Tibial artery (tissue), 4 donors: ENCODE measurements at regions not wholly inside any gene's neighbourhood (a gene's known extent, or its start where the extent isn't known, plus 50 kb on each side); places are given as distances from the start of the nearest gene placed in this dataset.

ENCODE experiments used
- DNase-seq, 2 donors: peaks; one replicate each; pipeline ENCODE4 v3.0.0-alpha.2; 2019
- H3K27ac ChIP-seq, 2 donors: fragments of 200-600 bp; sonication (generic) in 1 of 2; 1 replicate in 1 of 2; 2 replicates in 1 of 2; pipeline ENCODE4 v1.5.1; 2018 to 2019; ENCODE audit warnings: mild to moderate bottlenecking in 1 of 2
- H3K27me3 ChIP-seq, 2 donors: fragments of 200-600 bp; sonication (generic) in 1 of 2; one replicate each; pipeline versions ENCODE4 v1.5.1 to v1.6.0; 2016 to 2019
- H3K36me3 ChIP-seq, 3 donors: fragments of 200-600 bp; sonication (generic) in 2 of 3; one replicate each; pipeline ENCODE4 v1.5.1; 2016 to 2019; ENCODE audit warnings: mild to moderate bottlenecking in 2 of 3
- H3K4me1 ChIP-seq, 4 donors: fragments of 200-600 bp; sonication (generic) in 2 of 4; 1 replicate in 3 of 4; 2 replicates in 1 of 4; pipeline ENCODE4 v1.5.1; 2016 to 2019
- H3K4me3 ChIP-seq, 2 donors: fragments of 200-600 bp; sonication (generic) in 1 of 2; 1 replicate in 1 of 2; 2 replicates in 1 of 2; pipeline ENCODE4 v1.5.1; 2018 to 2019; ENCODE audit warnings: mild to moderate bottlenecking in 2 of 2
- H3K9me3 ChIP-seq, 3 donors: fragments of 200-600 bp; sonication (generic) in 1 of 3; one replicate each; pipeline ENCODE4 v1.5.1; 2016 to 2019
- CTCF ChIP-seq, 2 experiments: fragments of 200-600 bp in 1 of 2; fragments of 450-650 bp in 1 of 2; IDR thresholded peaks; one replicate each; pipeline ENCODE4 v1.5.1; 2017 to 2019; ENCODE audit warnings: antibody characterized with exemption in 2 of 2, mild to moderate bottlenecking in 1 of 2, moderate library complexity in 1 of 2
- intact Hi-C: fragments of 100-400 bp; cut with DNase I; formaldehyde crosslinking; loops from one replicate; pipeline ENCODE4 v1.15.0; 2023; ENCODE audit warnings: low total_unique reads

- Histone ChIP-seq H3K4me3 (no peak overlapping the region), H3K36me3 (no peaks in the 10 kb centered on the region), H3K27ac (no peak overlapping the region), H3K4me1 (no peaks in the 10 kb centered on the region), H3K27me3 (no peaks in the 10 kb centered on the region), H3K9me3 (no peaks in the 10 kb centered on the region)
- TF ChIP-seq CTCF (IDR thresholded peaks at IDR 0.05) = no peak
- intact Hi-C loops = no loop called here
- DNase-seq = no peak
These were observed 348.5 kb upstream of the RIOK2 start for GRCh38 chr5:97531549-97531948.

GRCh38 chr5:97534166-97534565 lies 351.1 kb upstream of the RIOK2 start:
- DNase-seq = no peak
- Histone ChIP-seq H3K4me3 (no peak overlapping the region), H3K36me3 (no peaks in the 10 kb centered on the region), H3K27me3 (no peaks in the 10 kb centered on the region), H3K9me3 (no peaks in the 10 kb centered on the region), H3K27ac (no peak overlapping the region), H3K4me1 (no peaks in the 10 kb centered on the region)
- TF ChIP-seq CTCF (IDR thresholded peaks at IDR 0.05) = peak; percentile 34 to 44
- intact Hi-C loops = no loop called here

GRCh38 chr5:97536683-97537082 lies 353.6 kb upstream of the RIOK2 start:
- TF ChIP-seq CTCF (IDR thresholded peaks at IDR 0.05) = no peak
- no peaks in the 10 kb centered on the region for H3K27me3 ChIP-seq
- H3K4me3 ChIP-seq = no peak overlapping the region
- H3K36me3 ChIP-seq = no peaks in the 10 kb centered on the region
- DNase-seq = no peak
- H3K4me1 ChIP-seq = no peaks in the 10 kb centered on the region
- no peaks in the 10 kb centered on the region for H3K9me3 ChIP-seq
- H3K27ac ChIP-seq = no peak overlapping the region
- intact Hi-C loops = no loop called here

- intact Hi-C loops = no loop called here
- H3K4me1 ChIP-seq = no peaks in the 10 kb centered on the region
- no peak for DNase-seq
- no peaks in the 10 kb centered on the region for H3K27me3 ChIP-seq
- no peak for TF ChIP-seq CTCF (IDR thresholded peaks at IDR 0.05)
- H3K27ac ChIP-seq = no peak overlapping the region
- no peaks in the 10 kb centered on the region for H3K9me3 ChIP-seq
- no peak overlapping the region for H3K4me3 ChIP-seq
- H3K36me3 ChIP-seq = no peaks in the 10 kb centered on the region
These were observed 355.9 kb upstream of the RIOK2 start for GRCh38 chr5:97538912-97539311.

GRCh38 chr5:97541864-97542263 lies 358.8 kb upstream of the RIOK2 start:
- DNase-seq = no peak
- no peaks in the 10 kb centered on the region for H3K4me1 ChIP-seq
- H3K4me3 ChIP-seq = no peak overlapping the region
- H3K36me3 ChIP-seq = no peaks in the 10 kb centered on the region
- no peak overlapping the region for H3K27ac ChIP-seq
- TF ChIP-seq CTCF (IDR thresholded peaks at IDR 0.05) = no peak
- no peaks in the 10 kb centered on the region for H3K27me3 ChIP-seq
- H3K9me3 ChIP-seq = no peaks in the 10 kb centered on the region
- intact Hi-C loops = no loop called here

GRCh38 chr5:97542469-97542868 lies 359.4 kb upstream of the RIOK2 start:
- Histone ChIP-seq H3K4me3 (no peak overlapping the region), H3K9me3 (no peaks in the 10 kb centered on the region), H3K4me1 (no peaks in the 10 kb centered on the region), H3K27me3 (no peaks in the 10 kb centered on the region), H3K36me3 (no peaks in the 10 kb centered on the region), H3K27ac (no peak overlapping the region)
- TF ChIP-seq CTCF (IDR thresholded peaks at IDR 0.05) = no peak
- intact Hi-C loops = no loop called here
- DNase-seq = no peak
